ENCODE measurements at regions not wholly inside any gene's neighbourhood (a gene's known extent, or its start where the extent isn't known, plus 50 kb on each side); places are given as distances from the start of the nearest gene placed in this dataset.

GRCh38 chr16:86052926-86053325 is 154.0 kb downstream of the IRF8 start:
- Histone ChIP-seq H3K4me3 (replicated peaks in 1 of 3; ENCODE audit: low read depth in 2 of 3, low read length in 3 of 3) (no peak overlapping the region), H2AFZ (ENCODE audit: insufficient read depth, low read depth, low read length, poor library complexity, severe bottlenecking) (no peak overlapping the region), H3K9ac (ENCODE audit: insufficient read depth, low read length, poor library complexity, severe bottlenecking) (no peak overlapping the region), H3K27me3 (ENCODE audit: control insufficient read depth in 2 of 2, insufficient read depth in 2 of 2, low read length in 2 of 2) (peaks cover 0 to 5% of the 10 kb centered on the region in 2 donors), H3K9me3 (replicated peaks in 1 of 2; ENCODE audit: control insufficient read depth in 1 of 2, insufficient read depth in 1 of 2, low read length in 2 of 2) (no peaks in the 10 kb centered on the region), H3K27ac (ENCODE audit: low read depth in 1 of 2, low read length in 2 of 2) (no peak overlapping the region), H3K79me2 (ENCODE audit: insufficient read depth, low read length) (no peaks in the 10 kb centered on the region), H4K20me1 (ENCODE audit: insufficient read depth, low read length) (no peaks in the 10 kb centered on the region), H3K4me1 (ENCODE audit: control insufficient read depth in 1 of 2, insufficient read depth in 2 of 2, low read length in 2 of 2) (no peaks in the 10 kb centered on the region), H3K36me3 (replicated peaks in 1 of 2; ENCODE audit: control insufficient read depth in 1 of 2, insufficient read depth in 2 of 2, low read length in 2 of 2) (no peaks in the 10 kb centered on the region), H3K4me2 (replicated peaks; ENCODE audit: extremely low read depth, low read length, poor library complexity, severe bottlenecking) (no peak overlapping the region)
- intact Hi-C loops (cut with micrococcal nuclease): no loop called here
- Mint-ChIP-seq H3K9me3 (no peaks in the 10 kb centered on the region), H3K27ac (peak overlapping the region in 1 of 7 donors; percentile 1), H3K36me3 (no peaks in the 10 kb centered on the region), H3K4me3 (no peak overlapping the region), H3K4me1 (no peaks in the 10 kb centered on the region), H3K27me3 (ENCODE audit: low read depth in 3 of 3) (peaks cover 13 to 33% (median 17%) of the 10 kb centered on the region in 3 donors)
- DNase-seq: no peak
- TF ChIP-seq, protein P1, sequence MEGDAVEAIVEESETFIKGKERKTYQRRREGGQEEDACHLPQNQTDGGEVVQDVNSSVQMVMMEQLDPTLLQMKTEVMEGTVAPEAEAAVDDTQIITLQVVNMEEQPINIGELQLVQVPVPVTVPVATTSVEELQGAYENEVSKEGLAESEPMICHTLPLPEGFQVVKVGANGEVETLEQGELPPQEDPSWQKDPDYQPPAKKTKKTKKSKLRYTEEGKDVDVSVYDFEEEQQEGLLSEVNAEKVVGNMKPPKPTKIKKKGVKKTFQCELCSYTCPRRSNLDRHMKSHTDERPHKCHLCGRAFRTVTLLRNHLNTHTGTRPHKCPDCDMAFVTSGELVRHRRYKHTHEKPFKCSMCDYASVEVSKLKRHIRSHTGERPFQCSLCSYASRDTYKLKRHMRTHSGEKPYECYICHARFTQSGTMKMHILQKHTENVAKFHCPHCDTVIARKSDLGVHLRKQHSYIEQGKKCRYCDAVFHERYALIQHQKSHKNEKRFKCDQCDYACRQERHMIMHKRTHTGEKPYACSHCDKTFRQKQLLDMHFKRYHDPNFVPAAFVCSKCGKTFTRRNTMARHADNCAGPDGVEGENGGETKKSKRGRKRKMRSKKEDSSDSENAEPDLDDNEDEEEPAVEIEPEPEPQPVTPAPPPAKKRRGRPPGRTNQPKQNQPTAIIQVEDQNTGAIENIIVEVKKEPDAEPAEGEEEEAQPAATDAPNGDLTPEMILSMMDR (IDR thresholded peaks at IDR 0.05): no peak
- WGBS (ENCODE audit: insufficient coverage): 98% methylated on average over 6 of the region's 6 CpGs

DNA sequence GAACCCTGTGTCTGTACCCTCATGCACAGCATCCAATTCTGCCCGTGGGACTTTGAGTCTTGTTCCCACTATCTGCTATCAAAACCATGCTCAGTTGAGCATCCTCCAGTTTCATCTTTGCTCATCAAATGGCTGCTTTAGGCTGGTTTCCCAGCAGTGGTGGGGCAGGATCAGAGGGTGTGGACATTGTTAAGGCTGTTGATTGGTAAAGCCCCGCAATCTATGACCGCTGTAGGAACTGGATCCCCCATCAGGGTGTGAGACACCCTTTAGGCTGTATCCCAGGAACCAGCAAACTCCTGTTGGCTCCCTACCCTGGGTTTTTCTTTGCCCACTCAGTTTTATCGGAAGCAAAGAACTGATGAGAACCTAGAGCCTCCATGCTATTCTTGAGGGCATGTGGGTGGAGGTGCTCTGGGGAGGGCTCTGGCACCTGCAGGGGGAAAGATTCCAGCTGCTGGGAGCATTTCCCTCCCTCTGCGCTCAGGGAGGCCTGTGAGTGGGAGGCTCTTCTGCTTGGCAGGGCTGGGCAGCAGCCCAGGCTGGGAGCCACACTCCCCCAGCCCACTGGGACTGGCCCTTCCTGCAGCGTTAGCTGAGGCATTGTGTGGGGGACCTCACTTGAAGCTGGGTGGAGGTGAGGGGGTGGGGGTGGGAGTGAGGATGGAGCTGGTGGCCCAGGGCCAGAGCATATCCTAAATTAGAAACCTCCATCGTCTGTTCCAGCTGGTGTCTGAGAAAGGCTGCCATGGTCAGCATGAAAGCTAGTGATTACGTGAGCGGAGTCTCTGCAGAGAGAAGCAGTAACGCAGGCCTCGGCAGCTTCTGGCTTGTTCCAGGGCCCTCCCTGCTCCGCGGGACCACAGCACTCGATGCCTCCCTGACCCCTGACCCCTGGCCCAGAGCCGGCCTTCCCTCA is 160.6 kb downstream of the IRF8 start:
- Histone ChIP-seq H3K79me2 (ENCODE audit: insufficient read depth, low read length) (no peaks in the 10 kb centered on the region), H2AFZ (ENCODE audit: insufficient read depth, low read depth, low read length, poor library complexity, severe bottlenecking) (no peak overlapping the region), H4K20me1 (ENCODE audit: insufficient read depth, low read length) (no peaks in the 10 kb centered on the region), H3K9me3 (replicated peaks in 1 of 2; ENCODE audit: control insufficient read depth in 1 of 2, insufficient read depth in 1 of 2, low read length in 2 of 2) (no peaks in the 10 kb centered on the region), H3K4me2 (replicated peaks; ENCODE audit: extremely low read depth, low read length, poor library complexity, severe bottlenecking) (no peak overlapping the region), H3K27me3 (ENCODE audit: control insufficient read depth in 2 of 2, insufficient read depth in 2 of 2, low read length in 2 of 2) (no peaks in the 10 kb centered on the region), H3K4me1 (ENCODE audit: control insufficient read depth in 1 of 2, insufficient read depth in 2 of 2, low read length in 2 of 2) (no peaks in the 10 kb centered on the region), H3K27ac (ENCODE audit: low read depth in 1 of 2, low read length in 2 of 2) (no peak overlapping the region), H3K36me3 (replicated peaks in 1 of 2; ENCODE audit: control insufficient read depth in 1 of 2, insufficient read depth in 2 of 2, low read length in 2 of 2) (no peaks in the 10 kb centered on the region), H3K4me3 (replicated peaks in 1 of 3; ENCODE audit: low read depth in 2 of 3, low read length in 3 of 3) (no peak overlapping the region), H3K9ac (ENCODE audit: insufficient read depth, low read length, poor library complexity, severe bottlenecking) (no peak overlapping the region)
- no peaks in the 10 kb centered on the region for H3K36me3 Mint-ChIP-seq
- H3K4me3 Mint-ChIP-seq: no peak overlapping the region
- H3K4me1 Mint-ChIP-seq: peaks cover 2% of the 10 kb centered on the region
- DNase-seq: no peak
- intact Hi-C loops (cut with micrococcal nuclease): no loop called here
- WGBS (ENCODE audit: insufficient coverage): 95% methylated on average over 12 of the region's 15 CpGs
- TF ChIP-seq, protein P1 (IDR thresholded peaks at IDR 0.05): no peak
- peaks cover 4 to 13% (median 6%) of the 10 kb centered on the region in 3 donors for H3K27me3 Mint-ChIP-seq (ENCODE audit: low read depth in 3 of 3)
- no peak overlapping the region for H3K27ac Mint-ChIP-seq
- H3K9me3 Mint-ChIP-seq: no peaks in the 10 kb centered on the region
